GM23338 (cell line): ENCODE measurements at regions not wholly inside any gene's neighbourhood (a gene's known extent, or its start where the extent isn't known, plus 50 kb on each side); places are given as distances from the start of the nearest gene placed in this dataset.

Experiments used
- ATAC-seq: fragments of 200-7000 bp; cut with Tn5 transposase; 3 replicates; pipeline ENCODE4 v1.9.1; 2020
- DNase-seq: peaks from one replicate; pipeline ENCODE4 v3.0.0-alpha.2; 2015; ENCODE audit warnings: low spot score
- H2AFZ ChIP-seq: fragments of 200-600 bp; sonication (generic); 2 replicates; pipeline ENCODE4 v1.8.0; 2016; ENCODE audit warnings: antibody characterized with exemption, mild to moderate bottlenecking, moderate library complexity
- H3F3A ChIP-seq: fragments of 200-600 bp; sonication (generic); replicated peaks from 2 replicates; pipeline ENCODE4 v1.8.0; 2017; ENCODE audit warnings: antibody characterized with exemption, mixed run types, low read depth
- H3K27ac ChIP-seq: fragments of 200-600 bp; sonication (generic); 2 replicates; pipeline ENCODE4 v1.6.1; 2016; ENCODE audit warnings: low read depth
- H3K27me3 ChIP-seq: fragments of 200-600 bp; sonication (generic); 2 replicates; pipeline ENCODE4 v1.8.0; 2016; ENCODE audit warnings: mild to moderate bottlenecking, mixed run types, moderate library complexity; ENCODE audit not compliant: insufficient read depth
- H3K36me3 ChIP-seq: fragments of 200-600 bp; sonication (generic); 2 replicates; pipeline ENCODE4 v1.8.0; 2016; ENCODE audit warnings: mild to moderate bottlenecking; ENCODE audit not compliant: insufficient read depth
- H3K4me1 ChIP-seq: fragments of 200-600 bp; sonication (generic); 2 replicates; pipeline ENCODE4 v1.8.0; 2016; ENCODE audit warnings: mild to moderate bottlenecking, moderate library complexity; ENCODE audit not compliant: insufficient read depth
- H3K4me2 ChIP-seq: fragments of 200-600 bp; sonication (generic); 2 replicates; pipeline ENCODE4 v1.7.1; 2017; ENCODE audit warnings: mixed run types
- H3K4me3 ChIP-seq: fragments of 200-600 bp; sonication (generic); 2 replicates; pipeline ENCODE4 v1.6.1; 2016; ENCODE audit warnings: mixed run types
- H3K79me2 ChIP-seq: fragments of 200-600 bp; sonication (generic); replicated peaks from 2 replicates; pipeline ENCODE4 v1.8.0; 2017; ENCODE audit warnings: mild to moderate bottlenecking; ENCODE audit not compliant: insufficient read depth
- H3K9me2 ChIP-seq: fragments of 200-600 bp; sonication (generic); 2 replicates; pipeline ENCODE4 v1.8.0; 2017; ENCODE audit not compliant: insufficient read depth
- H4K20me1 ChIP-seq: fragments of 200-600 bp; sonication (generic); replicated peaks from 2 replicates; pipeline ENCODE4 v1.8.0; 2017; ENCODE audit warnings: mild to moderate bottlenecking; ENCODE audit not compliant: insufficient read depth
- H3K27ac Mint-ChIP-seq: 2 replicates; pipeline ENCODE4 v1.8.0; 2020; ENCODE audit warnings: inconsistent platforms, mild to moderate bottlenecking, moderate library complexity, mixed read lengths
- H3K27me3 Mint-ChIP-seq: 3 replicates; pipeline ENCODE4 v1.8.0; 2022; ENCODE audit warnings: low read depth, mild to moderate bottlenecking, moderate library complexity, mixed read lengths, inconsistent platforms; ENCODE audit not compliant: insufficient read depth, poor library complexity
- H3K36me3 Mint-ChIP-seq: 3 replicates; pipeline ENCODE4 v1.8.0; 2021; ENCODE audit warnings: low read depth, mild to moderate bottlenecking, inconsistent platforms, moderate library complexity, mixed read lengths
- H3K4me1 Mint-ChIP-seq: 3 replicates; pipeline ENCODE4 v1.8.0; 2020; ENCODE audit warnings: mild to moderate bottlenecking, inconsistent platforms, mixed read lengths
- H3K4me3 Mint-ChIP-seq: 3 replicates; pipeline ENCODE4 v1.8.0; 2021; ENCODE audit warnings: moderate library complexity, mild to moderate bottlenecking, inconsistent platforms, mixed read lengths
- H3K9me3 Mint-ChIP-seq: 3 replicates; pipeline ENCODE4 v1.8.0; 2020; ENCODE audit warnings: moderate library complexity, mild to moderate bottlenecking, inconsistent platforms, mixed read lengths
- CREB1 ChIP-seq: fragments of 250-450 bp; sonication (Bioruptor Pico); IDR thresholded peaks from 2 replicates; pipeline ENCODE4 v1.5.0; 2020; ENCODE audit warnings: low read depth, mild to moderate bottlenecking, moderate library complexity
- ETS1 ChIP-seq: IDR thresholded peaks from 2 replicates; pipeline ENCODE4 v1.6.1; 2016; ENCODE audit warnings: antibody characterized with exemption
- EZH2 ChIP-seq: fragments of 200-600 bp; sonication (generic); IDR thresholded peaks from one replicate; pipeline ENCODE4 v1.8.0; 2017; ENCODE audit warnings: antibody characterized with exemption, mild to moderate bottlenecking, low read depth; ENCODE audit not compliant: unreplicated experiment
- EZH2phosphoT487 ChIP-seq: fragments of 200-600 bp; sonication (generic); IDR thresholded peaks from one replicate; pipeline ENCODE4 v1.8.1; 2018; ENCODE audit warnings: antibody characterized with exemption; ENCODE audit not compliant: unreplicated experiment
- JUNB ChIP-seq: IDR thresholded peaks from one replicate; pipeline ENCODE4 v1.6.1; 2016; ENCODE audit warnings: antibody characterized with exemption; ENCODE audit not compliant: unreplicated experiment
- NANOG ChIP-seq: IDR thresholded peaks from 2 replicates; pipeline ENCODE4 v1.6.1; 2016; ENCODE audit warnings: antibody characterized with exemption, borderline replicate concordance
- ZNF114 ChIP-seq: fragments of 250-450 bp; sonication (Bioruptor Pico); IDR thresholded peaks from 2 replicates; pipeline ENCODE4 v1.5.0; 2020; ENCODE audit warnings: mild to moderate bottlenecking, moderate library complexity
- ZNF331 ChIP-seq: fragments of 250-450 bp; sonication (Bioruptor Pico); IDR thresholded peaks from 2 replicates; pipeline ENCODE4 v1.5.0; 2020; ENCODE audit warnings: low read depth, mild to moderate bottlenecking, moderate library complexity
- ZNF462 ChIP-seq: fragments of 250-450 bp; sonication (Bioruptor Pico); IDR thresholded peaks from 2 replicates; pipeline ENCODE4 v1.5.0; 2020; ENCODE audit warnings: mild to moderate bottlenecking, moderate library complexity

- no peak for TF ChIP-seq ETS1
- no peak for TF ChIP-seq JUNB
- TF ChIP-seq ZNF331: no peak
Observed at GRCh38 chr2:236668531-236668969, 98.9 kb downstream of the ACKR3 start (continued).

- Mint-ChIP-seq H3K9me3 (peaks cover 40% of the 10 kb centered on the region), H3K4me3 (no peak overlapping the region), H3K27me3 (no peaks in the 10 kb centered on the region), H3K36me3 (peaks cover 24% of the 10 kb centered on the region), H3K27ac (no peak overlapping the region), H3K4me1 (peaks cover 6% of the 10 kb centered on the region)
- H3K27me3 ChIP-seq: no peaks in the 10 kb centered on the region
- no peak overlapping the region for H3K4me3 ChIP-seq
- no peak overlapping the region for H2AFZ ChIP-seq
- no peaks in the 10 kb centered on the region for H3K79me2 ChIP-seq
- no peak for TF ChIP-seq ZNF462
- no peak for TF ChIP-seq EZH2
- TF ChIP-seq NANOG: no peak
- TF ChIP-seq ZNF114 (CRISPR knock-in tag): no peak
- TF ChIP-seq EZH2phosphoT487: no peak
- no peak for TF ChIP-seq ZNF331
- TF ChIP-seq CREB1 (CRISPR knock-in tag): no peak
- DNase-seq (no peak), ATAC-seq (no peak)
- H3F3A ChIP-seq: no peaks in the 10 kb centered on the region
- no peaks in the 10 kb centered on the region for H3K4me1 ChIP-seq
- no peaks in the 10 kb centered on the region for H4K20me1 ChIP-seq
- H3K4me2 ChIP-seq: no peak overlapping the region
- H3K27ac ChIP-seq: no peak overlapping the region
- no peaks in the 10 kb centered on the region for H3K36me3 ChIP-seq
- H3K9me2 ChIP-seq: peaks cover 5% of the 10 kb centered on the region; the same call in 1 of the 2 replicates
Observed at GRCh38 chr2:236670235-236670620, 100.6 kb downstream of the ACKR3 start.
